ENCODE measurements at regions not wholly inside any gene's neighbourhood (a gene's known extent, or its start where the extent isn't known, plus 50 kb on each side); places are given as distances from the start of the nearest gene placed in this dataset.

DNA sequence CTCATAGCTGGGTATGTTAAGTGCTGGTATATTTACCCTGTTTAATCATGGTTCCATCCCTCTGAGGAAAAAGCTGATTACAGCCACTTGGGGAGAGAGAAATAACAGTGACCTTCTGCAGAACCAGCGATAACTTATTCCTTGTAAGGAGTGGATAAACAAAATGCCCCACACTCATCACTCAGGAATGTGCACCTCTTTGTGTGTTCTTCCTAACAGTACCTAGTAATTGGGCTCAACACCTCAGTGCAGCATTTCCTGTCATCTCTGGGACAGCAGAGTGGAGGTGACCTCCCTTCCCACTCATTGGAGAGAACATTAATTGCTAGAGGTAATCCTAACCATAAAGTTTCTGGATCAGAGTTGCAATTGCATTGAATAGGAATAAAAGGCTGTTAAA lies 112.5 kb upstream of the F3 start:
- no peak overlapping the region for H3K4me3 ChIP-seq (ENCODE audit: low read depth, low read length)
- no peak for DNase-seq (ENCODE audit: low read depth)
- no peak for TF ChIP-seq CTCF (IDR thresholded peaks at IDR 0.05; ENCODE audit: insufficient read depth, low read depth, low read length, missing control alignments)

DNA sequence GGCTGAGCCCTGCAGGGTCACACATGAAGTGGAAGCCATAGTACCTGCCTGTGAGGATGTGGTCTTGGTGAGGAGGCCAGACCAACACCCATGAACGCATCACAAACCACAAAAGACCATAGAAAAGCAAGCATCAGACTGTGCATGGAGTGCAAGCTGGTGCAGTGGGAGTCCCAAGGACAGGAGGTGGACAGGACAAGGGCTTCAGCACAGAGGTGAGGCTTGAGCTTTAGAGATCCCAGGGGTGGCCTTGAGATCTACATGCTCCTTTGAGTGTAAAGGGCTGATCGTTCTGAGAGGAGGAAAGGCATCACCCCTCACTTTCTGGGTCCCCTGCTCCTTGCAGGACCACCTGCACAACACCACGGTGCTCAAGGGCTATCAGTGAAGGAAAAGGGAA lies 111.9 kb upstream of the F3 start:
- no peak for DNase-seq (ENCODE audit: low read depth)
- H3K4me3 ChIP-seq (ENCODE audit: low read depth, low read length) = no peak overlapping the region
- TF ChIP-seq CTCF (IDR thresholded peaks at IDR 0.05; ENCODE audit: insufficient read depth, low read depth, low read length, missing control alignments) = no peak

GRCh38 chr1:94651076-94651475 lies 109.5 kb upstream of the F3 start:
- H3K4me3 ChIP-seq (ENCODE audit: low read depth, low read length) = no peak overlapping the region
- TF ChIP-seq CTCF (IDR thresholded peaks at IDR 0.05; ENCODE audit: insufficient read depth, low read depth, low read length, missing control alignments) = no peak
- DNase-seq (ENCODE audit: low read depth) = no peak

- no peak for TF ChIP-seq CTCF (IDR thresholded peaks at IDR 0.05; ENCODE audit: insufficient read depth, low read depth, low read length, missing control alignments)
- no peak for DNase-seq (ENCODE audit: low read depth)
- no peak overlapping the region for H3K4me3 ChIP-seq (ENCODE audit: low read depth, low read length)
Measured at GRCh38 chr1:94650301-94650700, 108.7 kb upstream of the F3 start.

GRCh38 chr1:94648225-94649007 lies 106.9 kb upstream of the F3 start:
- TF ChIP-seq CTCF (IDR thresholded peaks at IDR 0.05; ENCODE audit: insufficient read depth, low read depth, low read length, missing control alignments) = no peak
- no peak for DNase-seq (ENCODE audit: low read depth)
- no peak overlapping the region for H3K4me3 ChIP-seq (ENCODE audit: low read depth, low read length)

- TF ChIP-seq CTCF (IDR thresholded peaks at IDR 0.05; ENCODE audit: insufficient read depth, low read depth, low read length, missing control alignments) = no peak
- H3K4me3 ChIP-seq (ENCODE audit: low read depth, low read length) = no peak overlapping the region
- DNase-seq (ENCODE audit: low read depth) = no peak
Measured at GRCh38 chr1:94646786-94647555, 105.4 kb upstream of the F3 start.
